Osteocyte (in vitro differentiated cells): ENCODE measurements at regions not wholly inside any gene's neighbourhood (a gene's known extent, or its start where the extent isn't known, plus 50 kb on each side); places are given as distances from the start of the nearest gene placed in this dataset.

Experiments
- DNase-seq: peaks from one replicate; pipeline ENCODE4 v3.0.0; 2021; ENCODE audit warnings: mixed read lengths; ENCODE audit not compliant: unreplicated experiment; ENCODE audit errors: extremely low spot score
- H3K27ac Mint-ChIP-seq: one replicate; pipeline ENCODE4 v1.8.0; 2021; ENCODE audit warnings: mild to moderate bottlenecking, mixed read lengths; ENCODE audit not compliant: unreplicated experiment
- H3K27me3 Mint-ChIP-seq: one replicate; pipeline ENCODE4 v1.8.0; 2021; ENCODE audit warnings: mixed read lengths; ENCODE audit not compliant: unreplicated experiment
- H3K36me3 Mint-ChIP-seq: one replicate; pipeline ENCODE4 v1.8.0; 2021; ENCODE audit warnings: mixed read lengths; ENCODE audit not compliant: unreplicated experiment
- H3K4me1 Mint-ChIP-seq: one replicate; pipeline ENCODE4 v1.8.0; 2021; ENCODE audit warnings: mixed read lengths; ENCODE audit not compliant: unreplicated experiment
- H3K4me3 Mint-ChIP-seq: one replicate; pipeline ENCODE4 v1.8.0; 2021; ENCODE audit warnings: mild to moderate bottlenecking, moderate library complexity, mixed read lengths; ENCODE audit not compliant: unreplicated experiment
- H3K9me3 Mint-ChIP-seq: one replicate; pipeline ENCODE4 v1.8.0; 2021; ENCODE audit warnings: mixed read lengths; ENCODE audit not compliant: unreplicated experiment
- CTCF ChIP-seq: fragments of 200-600 bp; sonication (generic); IDR thresholded peaks from 2 replicates; pipeline ENCODE4 v1.5.0; 2021; ENCODE audit warnings: antibody characterized with exemption, mild to moderate bottlenecking, moderate library complexity

- no peaks in the 10 kb centered on the region for H3K4me1 Mint-ChIP-seq
- TF ChIP-seq CTCF = no peak
- H3K9me3 Mint-ChIP-seq = no peaks in the 10 kb centered on the region
- DNase-seq = no peak
- H3K36me3 Mint-ChIP-seq = no peaks in the 10 kb centered on the region
- H3K27me3 Mint-ChIP-seq = peaks cover 9% of the 10 kb centered on the region
- no peak overlapping the region for H3K27ac Mint-ChIP-seq
- H3K4me3 Mint-ChIP-seq = no peak overlapping the region
These were observed 286.5 kb upstream of the CRIM1 start for GRCh38 chr2:36069074-36069473.

GRCh38 chr2:36068086-36068485 lies 287.5 kb upstream of the CRIM1 start:
- Mint-ChIP-seq H3K9me3 (no peaks in the 10 kb centered on the region), H3K36me3 (no peaks in the 10 kb centered on the region)
- TF ChIP-seq CTCF = no peak

GRCh38 chr2:36060133-36060532 lies 295.4 kb upstream of the CRIM1 start:
- Mint-ChIP-seq H3K4me1 (no peaks in the 10 kb centered on the region), H3K4me3 (no peak overlapping the region), H3K27me3 (peaks cover 15% of the 10 kb centered on the region), H3K27ac (no peak overlapping the region), H3K36me3 (no peaks in the 10 kb centered on the region), H3K9me3 (no peaks in the 10 kb centered on the region)
- TF ChIP-seq CTCF = no peak
- DNase-seq = no peak

More at GRCh38 chr2:36068086-36068485, 287.5 kb upstream of the CRIM1 start:
- no peak overlapping the region for H3K4me3 Mint-ChIP-seq
- no peaks in the 10 kb centered on the region for H3K4me1 Mint-ChIP-seq
- peaks cover 4% of the 10 kb centered on the region for H3K27me3 Mint-ChIP-seq
- H3K27ac Mint-ChIP-seq = no peak overlapping the region
- no peak for DNase-seq

- Mint-ChIP-seq H3K27me3 (peaks cover 15% of the 10 kb centered on the region), H3K36me3 (no peaks in the 10 kb centered on the region), H3K27ac (no peak overlapping the region), H3K9me3 (no peaks in the 10 kb centered on the region), H3K4me3 (no peak overlapping the region), H3K4me1 (no peaks in the 10 kb centered on the region)
- no peak for TF ChIP-seq CTCF
- DNase-seq = no peak
These were observed 295.9 kb upstream of the CRIM1 start for GRCh38 chr2:36059691-36060090.

- no peak overlapping the region for H3K27ac Mint-ChIP-seq
- no peaks in the 10 kb centered on the region for H3K4me1 Mint-ChIP-seq
- H3K4me3 Mint-ChIP-seq = no peak overlapping the region
- no peak for DNase-seq
- H3K27me3 Mint-ChIP-seq = peaks cover 15% of the 10 kb centered on the region
- H3K36me3 Mint-ChIP-seq = no peaks in the 10 kb centered on the region
- no peaks in the 10 kb centered on the region for H3K9me3 Mint-ChIP-seq
- no peak for TF ChIP-seq CTCF
These were observed 296.6 kb upstream of the CRIM1 start for GRCh38 chr2:36058953-36059352.
